Left lobe of liver (tissue), 2 donors: ENCODE measurements at regions not wholly inside any gene's neighbourhood (a gene's known extent, or its start where the extent isn't known, plus 50 kb on each side); places are given as distances from the start of the nearest gene placed in this dataset.

Source experiments
- ATAC-seq: fragments of 200-7000 bp; cut with Tn5 transposase; one replicate; pipeline ENCODE4 v1.9.1; 2020; ENCODE audit warnings: mild to moderate bottlenecking, moderate library complexity
- DNase-seq: peaks from one replicate; pipeline ENCODE4 v3.0.0-alpha.2; 2020; ENCODE audit warnings: low spot score
- donor health status: DM: no; HTN: no; CAD: no; lungs with moderate emphysema.
- donor health status: DM: no; HTN: yes; CAD: no.

- ATAC-seq (peak; percentile 53), DNase-seq (peak; percentile 64)
Observed at GRCh38 chr18:34977838-34978532, 63.2 kb upstream of the MAPRE2 start.

- peak; percentile 1 for ATAC-seq
- no peak for DNase-seq
Observed at GRCh38 chr18:34978533-34978893, 62.7 kb upstream of the MAPRE2 start.

GRCh38 chr18:34978953-34979608, 62.1 kb upstream of the MAPRE2 start:
- ATAC-seq: peak; percentile 62
- DNase-seq: peak; percentile 49

GRCh38 chr18:34981487-34981886, 59.7 kb upstream of the MAPRE2 start:
- DNase-seq (no peak), ATAC-seq (peak; percentile 12)

GRCh38 chr18:34985963-34986362, 55.2 kb upstream of the MAPRE2 start:
- DNase-seq (no peak), ATAC-seq (no peak)

- DNase-seq (no peak), ATAC-seq (no peak)
Observed at GRCh38 chr18:34990597-34990996, 50.6 kb upstream of the MAPRE2 start.

- DNase-seq: no peak
Observed at GRCh38 chr18:34991152-34991551, 50.1 kb upstream of the MAPRE2 start.

More at GRCh38 chr18:34991152-34991551, 50.1 kb upstream of the MAPRE2 start:
- no peak for ATAC-seq
